SK-N-SH treated with all-trans-retinoic acid at 6 μM for 48 hours (cell line): ENCODE measurements at regions not wholly inside any gene's neighbourhood (a gene's known extent, or its start where the extent isn't known, plus 50 kb on each side); places are given as distances from the start of the nearest gene placed in this dataset.

Source experiments
- ATAC-seq: fragments of 200-7000 bp; cut with Tn5 transposase; 3 replicates; pipeline ENCODE4 v1.9.1; 2020; ENCODE audit warnings: mild to moderate bottlenecking, moderate library complexity
- ARNTL ChIP-seq: fragments of 450-650 bp; formaldehyde crosslinking; IDR thresholded peaks from 2 replicates; pipeline ENCODE4 v1.5.0; 2020; ENCODE audit warnings: low read depth, mild to moderate bottlenecking, moderate library complexity, borderline replicate concordance
- BACH2 ChIP-seq: fragments of 250-450 bp; sonication (Bioruptor Pico); IDR thresholded peaks from 2 replicates; pipeline ENCODE4 v1.9.0; 2021; ENCODE audit warnings: mild to moderate bottlenecking, borderline replicate concordance
- CSDC2 ChIP-seq: fragments of 250-450 bp; sonication (Bioruptor Pico); IDR thresholded peaks from 2 replicates; pipeline ENCODE4 v1.5.0; 2020; ENCODE audit warnings: mild to moderate bottlenecking, moderate library complexity
- ESRRG ChIP-seq: fragments of 250-450 bp; sonication (Bioruptor Pico); IDR thresholded peaks from 2 replicates; pipeline ENCODE4 v1.6.1; 2021; ENCODE audit warnings: mild to moderate bottlenecking
- ISL1 ChIP-seq: fragments of 250-450 bp; sonication (Bioruptor Pico); IDR thresholded peaks from 2 replicates; pipeline ENCODE4 v2.1.2; 2022; ENCODE audit warnings: mild to moderate bottlenecking, moderate library complexity
- OSR1 ChIP-seq: fragments of 250-450 bp; sonication (Bioruptor Pico); IDR thresholded peaks from 2 replicates; pipeline ENCODE4 v1.8.0; 2022; ENCODE audit warnings: moderate library complexity, mild to moderate bottlenecking, inconsistent platforms
- PPARA ChIP-seq: fragments of 250-450 bp; sonication (Bioruptor Pico); IDR thresholded peaks from 2 replicates; pipeline ENCODE4 v1.5.0; 2020; ENCODE audit warnings: mild to moderate bottlenecking, borderline replicate concordance
- RARB ChIP-seq: fragments of 250-450 bp; sonication (Bioruptor Pico); IDR thresholded peaks from 2 replicates; pipeline ENCODE4 v1.8.0; 2021; ENCODE audit warnings: mild to moderate bottlenecking, moderate library complexity
- SNAI2 ChIP-seq: fragments of 250-450 bp; sonication (Bioruptor Pico); IDR thresholded peaks from 2 replicates; pipeline ENCODE4 v1.5.0; 2020; ENCODE audit warnings: mild to moderate bottlenecking, moderate library complexity
- TCF4 ChIP-seq: fragments of 250-450 bp; sonication (Bioruptor Pico); IDR thresholded peaks from 2 replicates; pipeline ENCODE4 v1.8.0; 2021; ENCODE audit warnings: mild to moderate bottlenecking, moderate library complexity, borderline replicate concordance
- TOX ChIP-seq: fragments of 250-450 bp; sonication (Bioruptor Pico); IDR thresholded peaks from 2 replicates; pipeline ENCODE4 v1.8.0; 2021; ENCODE audit warnings: mild to moderate bottlenecking, moderate library complexity, borderline replicate concordance
- ZC3H10 ChIP-seq: fragments of 250-450 bp; sonication (Bioruptor Pico); IDR thresholded peaks from 2 replicates; pipeline ENCODE4 v1.5.1; 2021; ENCODE audit warnings: mild to moderate bottlenecking, moderate library complexity
- ZFP30 ChIP-seq: fragments of 450-650 bp; formaldehyde crosslinking; IDR thresholded peaks from 2 replicates; pipeline ENCODE4 v1.5.0; 2022; ENCODE audit warnings: mild to moderate bottlenecking, moderate library complexity
- ZNF565 ChIP-seq: fragments of 450-650 bp; formaldehyde crosslinking; conservative IDR thresholded peaks from 2 replicates; pipeline ENCODE4 v1.5.0; 2020; ENCODE audit warnings: low read depth, mild to moderate bottlenecking, moderate library complexity
- ZNF70 ChIP-seq: fragments of 450-650 bp; formaldehyde crosslinking; IDR thresholded peaks from 2 replicates; pipeline ENCODE4 v1.5.0; 2020; ENCODE audit warnings: mild to moderate bottlenecking, moderate library complexity
- ZNF8 ChIP-seq: fragments of 450-650 bp; formaldehyde crosslinking; IDR thresholded peaks from 2 replicates; pipeline ENCODE4 v1.5.0; 2020; ENCODE audit warnings: mild to moderate bottlenecking, moderate library complexity
- TF ChIP-seq, protein P1 (sequence below): fragments of 250-450 bp; sonication (Bioruptor Pico); IDR thresholded peaks from 2 replicates; pipeline ENCODE4 v1.8.0; 2021; ENCODE audit warnings: low read depth, mild to moderate bottlenecking, moderate library complexity, borderline replicate concordance
- TF ChIP-seq, protein P2 (sequence below): fragments of 250-450 bp; sonication (Bioruptor Pico); IDR thresholded peaks from 2 replicates; pipeline ENCODE4 v1.5.1; 2020; ENCODE audit warnings: low read depth, mild to moderate bottlenecking, moderate library complexity
- TF ChIP-seq, protein P3 (sequence below): fragments of 250-450 bp; sonication (Bioruptor Pico); IDR thresholded peaks from 2 replicates; pipeline ENCODE4 v1.8.0; 2020; ENCODE audit warnings: mild to moderate bottlenecking, moderate library complexity, borderline replicate concordance
- TF ChIP-seq, protein P4 (sequence below): fragments of 250-450 bp; sonication (Bioruptor Pico); IDR thresholded peaks from 2 replicates; pipeline ENCODE4 v1.5.1; 2021; ENCODE audit warnings: mild to moderate bottlenecking, moderate library complexity
- TF ChIP-seq, protein P5 (sequence below): fragments of 250-450 bp; sonication (Bioruptor Pico); IDR thresholded peaks from 2 replicates; pipeline ENCODE4 v1.5.0; 2020; ENCODE audit warnings: mild to moderate bottlenecking, moderate library complexity

DNA sequence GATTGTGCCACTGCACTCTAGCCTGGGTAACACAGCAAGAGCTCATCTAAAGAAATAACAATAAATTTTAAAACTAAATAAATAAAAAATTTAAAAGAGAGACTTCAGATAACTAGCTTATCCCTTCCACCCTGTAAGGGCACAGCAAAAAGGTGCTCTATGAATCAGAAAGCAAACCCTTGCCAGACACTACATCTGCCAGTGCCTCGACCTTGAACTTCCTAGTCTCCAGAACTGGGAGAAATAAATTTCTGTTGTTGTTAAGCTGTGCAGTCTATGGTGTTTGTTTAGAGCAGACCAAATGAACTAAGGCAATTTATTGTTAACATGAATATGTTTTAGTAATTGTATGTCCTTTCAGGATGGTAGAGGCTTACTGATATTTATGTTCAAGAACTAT, 174.9 kb upstream of the TRIM24 start:
- no peak for TF ChIP-seq ZFP30 (CRISPR knock-in tag)
- no peak for TF ChIP-seq ZC3H10 (CRISPR knock-in tag)
- TF ChIP-seq ARNTL (CRISPR knock-in tag), result no peak
- no peak for TF ChIP-seq SNAI2 (CRISPR knock-in tag)
- TF ChIP-seq RARB, result no peak
- TF ChIP-seq, protein P1, sequence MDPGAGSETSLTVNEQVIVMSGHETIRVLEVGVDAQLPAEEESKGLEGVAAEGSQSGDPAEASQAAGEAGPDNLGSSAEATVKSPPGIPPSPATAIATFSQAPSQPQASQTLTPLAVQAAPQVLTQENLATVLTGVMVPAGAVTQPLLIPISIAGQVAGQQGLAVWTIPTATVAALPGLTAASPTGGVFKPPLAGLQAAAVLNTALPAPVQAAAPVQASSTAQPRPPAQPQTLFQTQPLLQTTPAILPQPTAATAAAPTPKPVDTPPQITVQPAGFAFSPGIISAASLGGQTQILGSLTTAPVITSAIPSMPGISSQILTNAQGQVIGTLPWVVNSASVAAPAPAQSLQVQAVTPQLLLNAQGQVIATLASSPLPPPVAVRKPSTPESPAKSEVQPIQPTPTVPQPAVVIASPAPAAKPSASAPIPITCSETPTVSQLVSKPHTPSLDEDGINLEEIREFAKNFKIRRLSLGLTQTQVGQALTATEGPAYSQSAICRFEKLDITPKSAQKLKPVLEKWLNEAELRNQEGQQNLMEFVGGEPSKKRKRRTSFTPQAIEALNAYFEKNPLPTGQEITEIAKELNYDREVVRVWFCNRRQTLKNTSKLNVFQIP (CRISPR knock-in tag), result no peak
- TF ChIP-seq TOX (CRISPR knock-in tag), result no peak
- no peak for TF ChIP-seq PPARA (CRISPR knock-in tag)
- no peak for TF ChIP-seq ISL1 (CRISPR knock-in tag)
- TF ChIP-seq TCF4 (CRISPR knock-in tag), result no peak
- ATAC-seq, result no peak

DNA sequence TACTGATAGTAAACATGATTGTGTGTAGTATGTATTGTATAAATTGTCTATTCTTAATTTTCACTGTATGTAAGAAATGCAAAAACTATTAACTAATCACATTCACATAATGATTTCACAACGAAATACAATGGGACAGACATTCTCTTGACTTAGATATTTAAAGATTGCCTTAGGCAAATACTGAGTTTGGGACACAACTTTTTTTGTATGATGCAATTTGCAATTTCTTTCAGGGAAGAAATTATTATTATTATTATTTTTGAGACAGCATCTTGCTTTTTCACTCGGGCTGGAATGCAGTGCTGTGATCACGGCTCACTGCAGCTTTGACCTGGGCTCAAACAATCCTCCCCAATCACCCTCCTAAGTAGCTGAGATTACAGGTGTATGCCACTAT, 173.2 kb upstream of the TRIM24 start:
- no peak for ATAC-seq
- TF ChIP-seq, protein P2, sequence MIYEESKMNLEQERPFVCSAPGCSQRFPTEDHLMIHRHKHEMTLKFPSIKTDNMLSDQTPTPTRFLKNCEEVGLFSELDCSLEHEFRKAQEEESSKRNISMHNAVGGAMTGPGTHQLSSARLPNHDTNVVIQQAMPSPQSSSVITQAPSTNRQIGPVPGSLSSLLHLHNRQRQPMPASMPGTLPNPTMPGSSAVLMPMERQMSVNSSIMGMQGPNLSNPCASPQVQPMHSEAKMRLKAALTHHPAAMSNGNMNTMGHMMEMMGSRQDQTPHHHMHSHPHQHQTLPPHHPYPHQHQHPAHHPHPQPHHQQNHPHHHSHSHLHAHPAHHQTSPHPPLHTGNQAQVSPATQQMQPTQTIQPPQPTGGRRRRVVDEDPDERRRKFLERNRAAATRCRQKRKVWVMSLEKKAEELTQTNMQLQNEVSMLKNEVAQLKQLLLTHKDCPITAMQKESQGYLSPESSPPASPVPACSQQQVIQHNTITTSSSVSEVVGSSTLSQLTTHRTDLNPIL, result no peak
- no peak for TF ChIP-seq TCF4 (CRISPR knock-in tag)
- no peak for TF ChIP-seq CSDC2 (CRISPR knock-in tag)
- no peak for TF ChIP-seq OSR1 (CRISPR knock-in tag)
- TF ChIP-seq ZNF8 (CRISPR knock-in tag), result no peak
- TF ChIP-seq ESRRG, result no peak
- TF ChIP-seq ISL1 (CRISPR knock-in tag), result no peak
- TF ChIP-seq RARB, result no peak
- no peak for TF ChIP-seq BACH2 (CRISPR knock-in tag)
- TF ChIP-seq ZC3H10 (CRISPR knock-in tag), result no peak
- TF ChIP-seq ARNTL (CRISPR knock-in tag), result no peak
- TF ChIP-seq ZNF565 (CRISPR knock-in tag), result no peak
- TF ChIP-seq, protein P3, sequence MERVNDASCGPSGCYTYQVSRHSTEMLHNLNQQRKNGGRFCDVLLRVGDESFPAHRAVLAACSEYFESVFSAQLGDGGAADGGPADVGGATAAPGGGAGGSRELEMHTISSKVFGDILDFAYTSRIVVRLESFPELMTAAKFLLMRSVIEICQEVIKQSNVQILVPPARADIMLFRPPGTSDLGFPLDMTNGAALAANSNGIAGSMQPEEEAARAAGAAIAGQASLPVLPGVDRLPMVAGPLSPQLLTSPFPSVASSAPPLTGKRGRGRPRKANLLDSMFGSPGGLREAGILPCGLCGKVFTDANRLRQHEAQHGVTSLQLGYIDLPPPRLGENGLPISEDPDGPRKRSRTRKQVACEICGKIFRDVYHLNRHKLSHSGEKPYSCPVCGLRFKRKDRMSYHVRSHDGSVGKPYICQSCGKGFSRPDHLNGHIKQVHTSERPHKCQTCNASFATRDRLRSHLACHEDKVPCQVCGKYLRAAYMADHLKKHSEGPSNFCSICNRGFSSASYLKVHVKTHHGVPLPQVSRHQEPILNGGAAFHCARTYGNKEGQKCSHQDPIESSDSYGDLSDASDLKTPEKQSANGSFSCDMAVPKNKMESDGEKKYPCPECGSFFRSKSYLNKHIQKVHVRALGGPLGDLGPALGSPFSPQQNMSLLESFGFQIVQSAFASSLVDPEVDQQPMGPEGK, result no peak
- TF ChIP-seq, protein P4, sequence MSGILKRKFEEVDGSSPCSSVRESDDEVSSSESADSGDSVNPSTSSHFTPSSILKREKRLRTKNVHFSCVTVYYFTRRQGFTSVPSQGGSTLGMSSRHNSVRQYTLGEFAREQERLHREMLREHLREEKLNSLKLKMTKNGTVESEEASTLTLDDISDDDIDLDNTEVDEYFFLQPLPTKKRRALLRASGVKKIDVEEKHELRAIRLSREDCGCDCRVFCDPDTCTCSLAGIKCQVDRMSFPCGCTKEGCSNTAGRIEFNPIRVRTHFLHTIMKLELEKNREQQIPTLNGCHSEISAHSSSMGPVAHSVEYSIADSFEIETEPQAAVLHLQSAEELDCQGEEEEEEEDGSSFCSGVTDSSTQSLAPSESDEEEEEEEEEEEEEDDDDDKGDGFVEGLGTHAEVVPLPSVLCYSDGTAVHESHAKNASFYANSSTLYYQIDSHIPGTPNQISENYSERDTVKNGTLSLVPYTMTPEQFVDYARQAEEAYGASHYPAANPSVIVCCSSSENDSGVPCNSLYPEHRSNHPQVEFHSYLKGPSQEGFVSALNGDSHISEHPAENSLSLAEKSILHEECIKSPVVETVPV (CRISPR knock-in tag), result no peak
- TF ChIP-seq, protein P1 (CRISPR knock-in tag), result no peak
- TF ChIP-seq, protein P5, sequence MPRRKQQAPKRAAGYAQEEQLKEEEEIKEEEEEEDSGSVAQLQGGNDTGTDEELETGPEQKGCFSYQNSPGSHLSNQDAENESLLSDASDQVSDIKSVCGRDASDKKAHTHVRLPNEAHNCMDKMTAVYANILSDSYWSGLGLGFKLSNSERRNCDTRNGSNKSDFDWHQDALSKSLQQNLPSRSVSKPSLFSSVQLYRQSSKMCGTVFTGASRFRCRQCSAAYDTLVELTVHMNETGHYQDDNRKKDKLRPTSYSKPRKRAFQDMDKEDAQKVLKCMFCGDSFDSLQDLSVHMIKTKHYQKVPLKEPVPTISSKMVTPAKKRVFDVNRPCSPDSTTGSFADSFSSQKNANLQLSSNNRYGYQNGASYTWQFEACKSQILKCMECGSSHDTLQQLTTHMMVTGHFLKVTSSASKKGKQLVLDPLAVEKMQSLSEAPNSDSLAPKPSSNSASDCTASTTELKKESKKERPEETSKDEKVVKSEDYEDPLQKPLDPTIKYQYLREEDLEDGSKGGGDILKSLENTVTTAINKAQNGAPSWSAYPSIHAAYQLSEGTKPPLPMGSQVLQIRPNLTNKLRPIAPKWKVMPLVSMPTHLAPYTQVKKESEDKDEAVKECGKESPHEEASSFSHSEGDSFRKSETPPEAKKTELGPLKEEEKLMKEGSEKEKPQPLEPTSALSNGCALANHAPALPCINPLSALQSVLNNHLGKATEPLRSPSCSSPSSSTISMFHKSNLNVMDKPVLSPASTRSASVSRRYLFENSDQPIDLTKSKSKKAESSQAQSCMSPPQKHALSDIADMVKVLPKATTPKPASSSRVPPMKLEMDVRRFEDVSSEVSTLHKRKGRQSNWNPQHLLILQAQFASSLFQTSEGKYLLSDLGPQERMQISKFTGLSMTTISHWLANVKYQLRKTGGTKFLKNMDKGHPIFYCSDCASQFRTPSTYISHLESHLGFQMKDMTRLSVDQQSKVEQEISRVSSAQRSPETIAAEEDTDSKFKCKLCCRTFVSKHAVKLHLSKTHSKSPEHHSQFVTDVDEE, result no peak
- TF ChIP-seq ZNF70, result no peak
- no peak for TF ChIP-seq ZFP30 (CRISPR knock-in tag)
